ENCODE measurements at regions not wholly inside any gene's neighbourhood (a gene's known extent, or its start where the extent isn't known, plus 50 kb on each side); places are given as distances from the start of the nearest gene placed in this dataset.

DNA sequence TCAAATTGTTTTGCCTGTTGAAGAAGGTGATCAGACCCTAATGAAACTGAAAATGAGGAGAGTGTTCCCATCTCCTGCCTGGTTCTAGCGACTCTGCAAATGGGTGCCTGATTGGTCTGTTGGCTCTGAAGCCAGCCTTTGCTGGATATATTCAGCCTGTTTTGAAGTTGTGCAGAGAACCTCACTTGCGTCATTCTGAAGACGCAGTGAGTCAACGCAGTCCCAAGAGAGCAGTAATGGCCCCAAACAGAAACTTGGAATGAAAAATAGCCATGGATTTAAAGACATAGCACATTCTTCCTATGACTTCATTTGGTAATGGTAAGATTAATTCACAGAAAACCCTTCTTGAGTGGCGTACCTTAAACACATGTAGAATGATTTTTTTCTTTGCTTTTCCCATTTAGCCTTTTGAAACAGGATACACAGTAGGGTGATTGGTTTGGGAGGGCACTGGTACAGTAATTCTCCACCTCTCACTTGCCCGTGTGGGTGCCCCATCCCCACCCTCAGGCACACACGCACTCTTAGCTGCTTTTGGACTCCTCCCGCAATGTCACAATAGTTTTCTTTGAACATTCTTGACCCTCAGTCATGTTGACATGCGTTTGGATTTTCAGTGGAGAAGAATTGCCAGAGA is 54.1 kb upstream of the ABL1 start:
- ChIA-PET POLR2A (interaction anchor here (0.6 kb wide), 1 partner anchor 64 kb away, joined by 3 read pairs; no protein-coding TSS in a partner anchor), CTCF (no interaction called here)
- in situ Hi-C loops (cut with HindIII; ENCODE audit: low pct_unique_long_range_greater_than_20kb, low sequenced_read_pairs) (no loop called here), intact Hi-C loops (cut with micrococcal nuclease; ENCODE audit: unreplicated experiment) (no loop called here)
- no TSS peak for BruUV-seq (replicated peaks)
- DNase-seq (ENCODE audit: low read depth, low spot score): no peak
- no peak for ATAC-seq
- Histone ChIP-seq H3K4me3 (ENCODE audit: low read depth in 2 of 2, low read length in 2 of 2) (no peak overlapping the region), H3K9me3 (ENCODE audit: control insufficient read depth, insufficient read depth, low read depth, low read length) (no peaks in the 10 kb centered on the region), H3K36me3 (ENCODE audit: control insufficient read depth, insufficient read depth, low read length) (no peaks in the 10 kb centered on the region), H3K27ac (ENCODE audit: low read length) (no peak overlapping the region), H3K4me1 (ENCODE audit: control insufficient read depth, insufficient read depth, low read length) (peaks cover 11% of the 10 kb centered on the region), H3K27me3 (ENCODE audit: control insufficient read depth, insufficient read depth, low read length) (no peaks in the 10 kb centered on the region)
- TF ChIP-seq, protein P1, sequence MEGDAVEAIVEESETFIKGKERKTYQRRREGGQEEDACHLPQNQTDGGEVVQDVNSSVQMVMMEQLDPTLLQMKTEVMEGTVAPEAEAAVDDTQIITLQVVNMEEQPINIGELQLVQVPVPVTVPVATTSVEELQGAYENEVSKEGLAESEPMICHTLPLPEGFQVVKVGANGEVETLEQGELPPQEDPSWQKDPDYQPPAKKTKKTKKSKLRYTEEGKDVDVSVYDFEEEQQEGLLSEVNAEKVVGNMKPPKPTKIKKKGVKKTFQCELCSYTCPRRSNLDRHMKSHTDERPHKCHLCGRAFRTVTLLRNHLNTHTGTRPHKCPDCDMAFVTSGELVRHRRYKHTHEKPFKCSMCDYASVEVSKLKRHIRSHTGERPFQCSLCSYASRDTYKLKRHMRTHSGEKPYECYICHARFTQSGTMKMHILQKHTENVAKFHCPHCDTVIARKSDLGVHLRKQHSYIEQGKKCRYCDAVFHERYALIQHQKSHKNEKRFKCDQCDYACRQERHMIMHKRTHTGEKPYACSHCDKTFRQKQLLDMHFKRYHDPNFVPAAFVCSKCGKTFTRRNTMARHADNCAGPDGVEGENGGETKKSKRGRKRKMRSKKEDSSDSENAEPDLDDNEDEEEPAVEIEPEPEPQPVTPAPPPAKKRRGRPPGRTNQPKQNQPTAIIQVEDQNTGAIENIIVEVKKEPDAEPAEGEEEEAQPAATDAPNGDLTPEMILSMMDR (IDR thresholded peaks at IDR 0.05): no peak

DNA sequence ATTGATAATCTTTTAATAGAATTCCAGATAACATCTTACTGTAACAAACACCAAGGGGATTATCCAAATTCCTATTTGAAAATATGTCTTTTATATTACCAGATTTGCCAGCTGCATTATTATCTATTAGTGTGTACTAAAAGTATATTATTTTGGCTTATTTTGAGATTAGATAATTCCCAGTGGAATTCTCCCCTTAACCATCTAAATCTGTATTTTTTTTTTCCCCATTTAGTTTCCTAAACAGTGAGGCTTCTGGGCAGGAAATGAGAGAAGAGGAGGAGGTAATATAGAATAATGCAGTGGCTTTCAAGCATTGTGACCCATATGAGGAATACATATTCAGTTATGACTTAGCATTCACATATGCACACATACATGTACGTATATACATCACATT is 53.5 kb upstream of the ABL1 start:
- DNase-seq (ENCODE audit: low read depth, low spot score): no peak
- BruUV-seq (replicated peaks): no TSS peak
- in situ Hi-C loops (cut with HindIII; ENCODE audit: low pct_unique_long_range_greater_than_20kb, low sequenced_read_pairs) (no loop called here), intact Hi-C loops (cut with micrococcal nuclease; ENCODE audit: unreplicated experiment) (no loop called here)
- no peak for TF ChIP-seq SIN3A (IDR thresholded peaks at IDR 0.05; ENCODE audit: borderline replicate concordance, insufficient read depth, low read depth, low read length)
- no peak for TF ChIP-seq POLR2AphosphoS5 (IDR thresholded peaks at IDR 0.05; ENCODE audit: low read depth, low read length)
- TF ChIP-seq TCF7L2 (IDR thresholded peaks at IDR 0.05; ENCODE audit: low read depth, low read length): no peak
- TF ChIP-seq, protein P2, sequence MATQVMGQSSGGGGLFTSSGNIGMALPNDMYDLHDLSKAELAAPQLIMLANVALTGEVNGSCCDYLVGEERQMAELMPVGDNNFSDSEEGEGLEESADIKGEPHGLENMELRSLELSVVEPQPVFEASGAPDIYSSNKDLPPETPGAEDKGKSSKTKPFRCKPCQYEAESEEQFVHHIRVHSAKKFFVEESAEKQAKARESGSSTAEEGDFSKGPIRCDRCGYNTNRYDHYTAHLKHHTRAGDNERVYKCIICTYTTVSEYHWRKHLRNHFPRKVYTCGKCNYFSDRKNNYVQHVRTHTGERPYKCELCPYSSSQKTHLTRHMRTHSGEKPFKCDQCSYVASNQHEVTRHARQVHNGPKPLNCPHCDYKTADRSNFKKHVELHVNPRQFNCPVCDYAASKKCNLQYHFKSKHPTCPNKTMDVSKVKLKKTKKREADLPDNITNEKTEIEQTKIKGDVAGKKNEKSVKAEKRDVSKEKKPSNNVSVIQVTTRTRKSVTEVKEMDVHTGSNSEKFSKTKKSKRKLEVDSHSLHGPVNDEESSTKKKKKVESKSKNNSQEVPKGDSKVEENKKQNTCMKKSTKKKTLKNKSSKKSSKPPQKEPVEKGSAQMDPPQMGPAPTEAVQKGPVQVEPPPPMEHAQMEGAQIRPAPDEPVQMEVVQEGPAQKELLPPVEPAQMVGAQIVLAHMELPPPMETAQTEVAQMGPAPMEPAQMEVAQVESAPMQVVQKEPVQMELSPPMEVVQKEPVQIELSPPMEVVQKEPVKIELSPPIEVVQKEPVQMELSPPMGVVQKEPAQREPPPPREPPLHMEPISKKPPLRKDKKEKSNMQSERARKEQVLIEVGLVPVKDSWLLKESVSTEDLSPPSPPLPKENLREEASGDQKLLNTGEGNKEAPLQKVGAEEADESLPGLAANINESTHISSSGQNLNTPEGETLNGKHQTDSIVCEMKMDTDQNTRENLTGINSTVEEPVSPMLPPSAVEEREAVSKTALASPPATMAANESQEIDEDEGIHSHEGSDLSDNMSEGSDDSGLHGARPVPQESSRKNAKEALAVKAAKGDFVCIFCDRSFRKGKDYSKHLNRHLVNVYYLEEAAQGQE (IDR thresholded peaks at IDR 0.05; ENCODE audit: insufficient read depth in 1 of 2, low read depth in 2 of 2, low read length in 1 of 2): no peak
- TF ChIP-seq, protein P1 (IDR thresholded peaks at IDR 0.05): no peak
- ATAC-seq: no peak
- no peaks in the 10 kb centered on the region for H3K27me3 ChIP-seq (ENCODE audit: control insufficient read depth, insufficient read depth, low read length)
- no peak overlapping the region for H3K4me3 ChIP-seq (ENCODE audit: low read depth in 2 of 2, low read length in 2 of 2)
- peaks cover 11% of the 10 kb centered on the region for H3K4me1 ChIP-seq (ENCODE audit: control insufficient read depth, insufficient read depth, low read length)
- H3K36me3 ChIP-seq (ENCODE audit: control insufficient read depth, insufficient read depth, low read length): no peaks in the 10 kb centered on the region
- ChIA-PET CTCF (no interaction called here), POLR2A (no interaction called here)
- no peak overlapping the region for H3K27ac ChIP-seq (ENCODE audit: low read length)
- no peaks in the 10 kb centered on the region for H3K9me3 ChIP-seq (ENCODE audit: control insufficient read depth, insufficient read depth, low read depth, low read length)

Measured in Panc1 (cell line).